Skeletal muscle tissue (tissue), 3 donors: ENCODE measurements at regions not wholly inside any gene's neighbourhood (a gene's known extent, or its start where the extent isn't known, plus 50 kb on each side); places are given as distances from the start of the nearest gene placed in this dataset.

Source experiments
- H3K27ac ChIP-seq: one replicate; pipeline ENCODE4 v1.7.0; 2013; ENCODE audit warnings: mild to moderate bottlenecking, low read depth, low read length, inconsistent platforms
- H3K27me3 ChIP-seq, 3 donors: one replicate each; pipeline ENCODE4 v1.7.0; 2013; ENCODE audit warnings: low read length in 3 of 3; ENCODE audit not compliant: control insufficient read depth in 3 of 3, insufficient read depth in 3 of 3
- H3K36me3 ChIP-seq, 3 donors: one replicate each; pipeline ENCODE4 v1.7.0; 2013; ENCODE audit warnings: low read length in 3 of 3; ENCODE audit not compliant: control insufficient read depth in 3 of 3, insufficient read depth in 3 of 3
- H3K4me1 ChIP-seq, 3 donors: one replicate each; pipeline ENCODE4 v1.7.0; 2013; ENCODE audit warnings: low read length in 3 of 3, mild to moderate bottlenecking in 3 of 3; ENCODE audit not compliant: control insufficient read depth in 3 of 3, insufficient read depth in 3 of 3
- H3K4me3 ChIP-seq, 3 donors: one replicate each; pipeline ENCODE4 v1.7.0; 2013; ENCODE audit warnings: low read length in 3 of 3
- H3K9ac ChIP-seq, 3 donors: one replicate each; pipeline ENCODE4 v1.7.0; 2013; ENCODE audit warnings: low read length in 3 of 3, mild to moderate bottlenecking in 3 of 3, moderate library complexity in 2 of 3, low read depth in 1 of 3
- H3K9me3 ChIP-seq, 3 donors: one replicate each; pipeline ENCODE4 v1.7.0; 2013; ENCODE audit warnings: low read length in 3 of 3; ENCODE audit not compliant: control insufficient read depth in 3 of 3
- donor health status: Osteomylitis.

GRCh38 chr2:40867829-40868228 lies 415.9 kb upstream of the SLC8A1 start:
- H3K4me1 ChIP-seq: no peaks in the 10 kb centered on the region
- no peak overlapping the region for H3K27ac ChIP-seq
- no peak overlapping the region for H3K4me3 ChIP-seq
- no peaks in the 10 kb centered on the region for H3K27me3 ChIP-seq
- H3K9me3 ChIP-seq: no peaks in the 10 kb centered on the region
- H3K9ac ChIP-seq: no peak overlapping the region
- H3K36me3 ChIP-seq: no peaks in the 10 kb centered on the region

DNA sequence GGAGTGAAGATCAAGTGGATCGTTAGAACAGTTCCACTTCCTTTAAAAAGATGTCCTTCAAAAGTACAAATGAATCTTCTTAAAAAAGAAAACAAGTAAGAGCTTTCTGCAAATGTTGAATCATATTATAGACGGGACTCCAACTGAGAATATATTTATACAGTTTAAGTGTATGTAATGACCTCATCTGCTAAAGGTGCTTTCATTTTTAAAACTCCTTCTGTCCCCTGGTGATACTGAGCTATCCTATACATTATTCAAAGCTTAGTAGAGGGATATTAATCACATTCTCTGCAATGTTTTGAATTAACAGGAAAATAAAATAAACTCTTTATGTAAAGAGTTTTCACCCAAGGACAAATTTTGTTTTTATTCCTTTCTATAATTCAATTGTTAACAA lies 420.7 kb upstream of the SLC8A1 start:
- Histone ChIP-seq H3K9ac (no peak overlapping the region), H3K4me1 (no peaks in the 10 kb centered on the region), H3K36me3 (no peaks in the 10 kb centered on the region), H3K27me3 (no peaks in the 10 kb centered on the region), H3K9me3 (no peaks in the 10 kb centered on the region), H3K27ac (no peak overlapping the region), H3K4me3 (no peak overlapping the region)

DNA sequence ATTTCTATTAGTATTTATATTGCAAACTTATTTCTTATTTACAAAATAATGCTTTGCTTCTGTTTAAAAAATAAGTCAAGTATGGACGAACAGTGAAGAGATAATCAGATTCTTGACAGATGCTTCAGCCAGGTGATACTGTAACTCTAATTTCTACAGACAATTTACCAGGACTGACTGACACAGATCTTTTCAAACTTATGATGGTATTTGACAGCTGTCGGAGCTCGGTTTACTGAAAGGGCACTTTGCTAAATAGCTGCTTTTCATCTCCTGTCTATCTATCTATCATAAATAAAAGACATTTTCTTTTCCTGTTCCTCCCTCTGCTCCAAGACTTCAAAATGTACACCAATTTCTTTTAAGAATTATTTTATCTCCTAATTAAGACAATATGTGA lies 422.5 kb upstream of the SLC8A1 start:
- no peak overlapping the region for H3K4me3 ChIP-seq
- H3K27me3 ChIP-seq: no peaks in the 10 kb centered on the region
- no peaks in the 10 kb centered on the region for H3K36me3 ChIP-seq

DNA sequence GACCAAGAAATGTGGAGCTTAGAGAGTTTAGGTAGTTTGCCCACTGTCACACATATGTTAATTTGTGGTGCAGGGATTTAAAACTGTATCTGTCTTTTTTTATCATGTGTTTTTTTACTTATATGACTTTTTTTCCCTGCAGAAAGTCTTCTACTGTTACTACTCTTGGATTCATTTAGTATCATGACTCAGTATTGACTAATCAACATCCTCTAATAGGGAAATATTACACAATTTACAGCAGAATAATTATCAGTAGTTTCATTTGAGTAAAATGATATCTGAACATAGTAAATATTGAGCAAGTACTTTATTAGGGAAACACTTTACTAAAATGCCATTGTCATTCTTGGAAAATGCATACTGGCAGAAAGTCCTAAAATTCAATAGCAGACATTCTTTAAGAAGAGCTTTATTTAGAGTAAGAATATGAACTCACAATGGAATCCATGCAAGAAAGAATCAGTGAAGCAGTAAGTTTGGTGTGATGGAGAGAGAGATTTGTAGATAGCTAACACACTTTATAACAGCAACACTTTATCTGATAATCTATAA lies 425.9 kb upstream of the SLC8A1 start:
- H3K9me3 ChIP-seq: no peaks in the 10 kb centered on the region
- no peak overlapping the region for H3K4me3 ChIP-seq
- no peaks in the 10 kb centered on the region for H3K36me3 ChIP-seq
- H3K4me1 ChIP-seq: no peaks in the 10 kb centered on the region
- no peak overlapping the region for H3K27ac ChIP-seq
- H3K27me3 ChIP-seq: no peaks in the 10 kb centered on the region
- no peak overlapping the region for H3K9ac ChIP-seq

More for the DNA sequence above, 422.5 kb upstream of the SLC8A1 start:
- no peak overlapping the region for H3K27ac ChIP-seq
- H3K9ac ChIP-seq: no peak overlapping the region
- no peaks in the 10 kb centered on the region for H3K9me3 ChIP-seq
- H3K4me1 ChIP-seq: no peaks in the 10 kb centered on the region

DNA sequence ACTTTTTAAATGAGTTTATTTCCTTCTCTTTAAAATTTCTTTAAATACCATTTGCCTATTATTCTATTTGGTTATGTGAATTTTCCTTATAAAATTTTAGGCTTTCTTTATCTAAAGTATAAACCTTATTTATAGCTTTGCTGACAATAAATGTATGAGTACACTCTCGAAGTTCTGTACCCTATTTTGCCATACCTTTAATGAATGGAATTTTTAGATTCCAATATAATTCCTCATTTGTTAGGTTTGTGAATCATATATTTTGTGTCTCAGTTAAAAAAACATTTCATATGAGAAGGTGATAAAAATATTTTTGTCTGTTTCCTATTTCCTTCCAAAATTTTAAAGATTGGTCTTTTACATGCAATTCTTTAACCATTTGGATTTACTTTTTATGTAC lies 427.4 kb upstream of the SLC8A1 start:
- H3K9ac ChIP-seq: no peak overlapping the region
- H3K36me3 ChIP-seq: no peaks in the 10 kb centered on the region
- no peaks in the 10 kb centered on the region for H3K27me3 ChIP-seq
- H3K4me1 ChIP-seq: no peaks in the 10 kb centered on the region
- H3K9me3 ChIP-seq: no peaks in the 10 kb centered on the region
- H3K4me3 ChIP-seq: no peak overlapping the region
- H3K27ac ChIP-seq: no peak overlapping the region

DNA sequence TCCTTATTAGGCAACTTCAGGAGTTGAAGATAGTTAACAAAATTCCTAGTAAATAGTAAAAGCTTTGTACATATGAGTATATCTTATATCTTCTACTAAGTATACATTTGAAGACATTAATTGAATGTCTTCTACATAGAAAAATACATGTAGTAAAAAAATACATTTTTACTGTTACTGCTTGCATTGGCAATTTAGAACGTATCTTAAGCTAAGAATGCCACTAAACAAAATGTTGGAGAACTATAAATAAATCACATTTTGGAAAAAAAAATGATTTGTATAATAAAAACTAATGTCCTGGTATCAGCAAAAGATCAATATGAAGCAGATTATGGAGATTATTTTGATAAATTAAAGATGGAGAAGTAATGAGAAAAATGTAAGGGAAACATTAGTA lies 434.2 kb upstream of the SLC8A1 start:
- Histone ChIP-seq H3K9me3 (no peaks in the 10 kb centered on the region), H3K4me1 (no peaks in the 10 kb centered on the region), H3K27ac (no peak overlapping the region)

DNA sequence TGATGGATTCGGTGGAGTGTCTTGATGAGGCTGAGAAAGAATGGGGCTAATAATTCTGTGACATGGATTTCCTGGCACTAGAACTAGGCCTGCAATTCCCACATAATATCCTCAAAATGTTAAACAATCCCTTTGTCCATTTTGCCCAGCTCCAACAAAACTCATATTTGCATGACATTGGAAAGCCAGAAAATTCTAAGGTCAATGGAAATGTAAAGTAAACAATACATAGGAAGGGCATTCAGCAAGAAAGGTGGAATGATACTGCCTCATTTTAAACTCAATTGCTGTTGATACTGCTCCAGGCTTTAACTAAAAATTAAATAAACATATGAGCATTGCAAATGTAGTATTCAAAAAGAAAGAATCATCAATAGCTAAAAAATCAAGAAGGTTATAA lies 434.8 kb upstream of the SLC8A1 start:
- no peaks in the 10 kb centered on the region for H3K27me3 ChIP-seq
- no peaks in the 10 kb centered on the region for H3K9me3 ChIP-seq
- H3K36me3 ChIP-seq: no peaks in the 10 kb centered on the region
- no peaks in the 10 kb centered on the region for H3K4me1 ChIP-seq
- H3K4me3 ChIP-seq: no peak overlapping the region
- no peak overlapping the region for H3K27ac ChIP-seq
- no peak overlapping the region for H3K9ac ChIP-seq

More for the DNA sequence above, 434.2 kb upstream of the SLC8A1 start:
- Histone ChIP-seq H3K9ac (no peak overlapping the region), H3K27me3 (no peaks in the 10 kb centered on the region), H3K4me3 (no peak overlapping the region), H3K36me3 (no peaks in the 10 kb centered on the region)

- H3K4me3 ChIP-seq: no peak overlapping the region
- no peaks in the 10 kb centered on the region for H3K27me3 ChIP-seq
- no peaks in the 10 kb centered on the region for H3K4me1 ChIP-seq
- H3K9me3 ChIP-seq: no peaks in the 10 kb centered on the region
- H3K27ac ChIP-seq: no peak overlapping the region
- no peaks in the 10 kb centered on the region for H3K36me3 ChIP-seq
- no peak overlapping the region for H3K9ac ChIP-seq
These were observed 444.5 kb upstream of the SLC8A1 start for GRCh38 chr2:40896358-40896757.

DNA sequence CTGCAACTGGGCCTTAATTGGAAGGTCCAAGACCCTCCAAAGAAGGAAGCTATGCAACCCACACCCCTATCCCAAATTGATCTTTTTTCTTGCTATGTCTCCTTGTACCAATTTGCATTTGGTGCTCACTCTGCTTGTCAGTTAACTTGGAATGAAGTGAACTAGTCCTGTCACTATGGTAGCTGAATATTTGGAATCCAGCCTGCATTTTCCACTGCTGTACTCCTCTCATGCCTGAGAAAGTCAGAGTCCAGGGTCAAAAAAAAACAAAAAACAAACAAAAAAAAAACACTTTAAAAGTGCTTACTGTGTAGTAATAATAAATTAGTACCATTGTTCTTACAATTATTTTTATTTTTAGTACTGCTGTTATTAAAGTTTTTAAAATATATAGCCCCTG lies 462.8 kb upstream of the SLC8A1 start:
- Histone ChIP-seq H3K9me3 (no peaks in the 10 kb centered on the region), H3K27ac (no peak overlapping the region), H3K36me3 (no peaks in the 10 kb centered on the region), H3K9ac (no peak overlapping the region), H3K4me3 (no peak overlapping the region), H3K27me3 (no peaks in the 10 kb centered on the region), H3K4me1 (no peaks in the 10 kb centered on the region)

DNA sequence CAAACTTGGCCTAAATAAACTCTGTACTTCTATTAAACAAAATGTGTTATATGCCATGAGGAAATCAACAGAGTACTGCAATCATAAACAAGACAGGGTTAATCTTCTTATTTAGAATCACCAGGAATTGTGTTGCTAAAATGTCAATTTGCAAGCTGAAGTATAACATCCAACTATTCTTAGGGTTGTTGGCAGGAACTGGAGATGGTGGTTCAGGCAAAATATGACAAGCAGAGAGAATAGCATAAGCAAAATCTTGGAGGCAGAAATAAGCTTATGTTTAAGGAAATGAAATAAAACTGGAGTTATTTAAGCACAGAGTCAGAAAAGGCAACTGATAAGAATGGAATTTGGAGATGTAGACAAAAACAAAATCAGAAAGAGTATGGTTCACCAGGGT lies 463.8 kb upstream of the SLC8A1 start:
- no peak overlapping the region for H3K27ac ChIP-seq
- no peaks in the 10 kb centered on the region for H3K9me3 ChIP-seq
- H3K36me3 ChIP-seq: no peaks in the 10 kb centered on the region
- no peak overlapping the region for H3K9ac ChIP-seq
- no peaks in the 10 kb centered on the region for H3K4me1 ChIP-seq
- no peak overlapping the region for H3K4me3 ChIP-seq
- no peaks in the 10 kb centered on the region for H3K27me3 ChIP-seq

GRCh38 chr2:40935349-40935748 lies 483.5 kb upstream of the SLC8A1 start:
- no peak overlapping the region for H3K27ac ChIP-seq
- no peaks in the 10 kb centered on the region for H3K4me1 ChIP-seq
- no peaks in the 10 kb centered on the region for H3K36me3 ChIP-seq
- H3K9me3 ChIP-seq: no peaks in the 10 kb centered on the region
- H3K9ac ChIP-seq: no peak overlapping the region
- no peak overlapping the region for H3K4me3 ChIP-seq
- no peaks in the 10 kb centered on the region for H3K27me3 ChIP-seq
